GM12872 (cell line): ENCODE measurements at regions not wholly inside any gene's neighbourhood (a gene's known extent, or its start where the extent isn't known, plus 50 kb on each side); places are given as distances from the start of the nearest gene placed in this dataset.

Experiments
- CTCF ChIP-seq: IDR thresholded peaks from 3 replicates; pipeline ENCODE4 v1.5.1; 2011; ENCODE audit warnings: low read depth, mild to moderate bottlenecking, low read length, moderate library complexity; ENCODE audit not compliant: insufficient read depth

GRCh38 chr4:100889401-100889800, 371.6 kb upstream of the EMCN start:
- TF ChIP-seq CTCF, result no peak

- TF ChIP-seq CTCF, result no peak
Observed at GRCh38 chr4:100882661-100883060, 364.8 kb upstream of the EMCN start.

- TF ChIP-seq CTCF, result no peak
Observed at GRCh38 chr4:100881283-100881682, 363.5 kb upstream of the EMCN start.

- no peak for TF ChIP-seq CTCF
Observed at GRCh38 chr4:100880011-100880410, 362.2 kb upstream of the EMCN start.

GRCh38 chr4:100879471-100879870, 361.6 kb upstream of the EMCN start:
- no peak for TF ChIP-seq CTCF

- TF ChIP-seq CTCF, result no peak
Observed at GRCh38 chr4:100876546-100876945, 358.7 kb upstream of the EMCN start.

GRCh38 chr4:100875296-100876068, 357.7 kb upstream of the EMCN start:
- no peak for TF ChIP-seq CTCF
